GM18507 (cell line): ENCODE measurements at regions not wholly inside any gene's neighbourhood (a gene's known extent, or its start where the extent isn't known, plus 50 kb on each side); places are given as distances from the start of the nearest gene placed in this dataset.

Experiments
- DNase-seq: peaks from one replicate; pipeline ENCODE4 v3.0.0; 2011; ENCODE audit warnings: low read depth; ENCODE audit not compliant: insufficient read length; ENCODE audit errors: extremely low spot score
- FAIRE-seq: peaks from 2 replicates; lab custom pipeline; 2011; peaks lifted over from hg19 to GRCh38; lab: Jason Lieb, UNC

- no peak for DNase-seq
- FAIRE-seq: no peak
Measured at GRCh38 chr5:87770601-87771121, 357.9 kb upstream of the CCNH start.

DNA sequence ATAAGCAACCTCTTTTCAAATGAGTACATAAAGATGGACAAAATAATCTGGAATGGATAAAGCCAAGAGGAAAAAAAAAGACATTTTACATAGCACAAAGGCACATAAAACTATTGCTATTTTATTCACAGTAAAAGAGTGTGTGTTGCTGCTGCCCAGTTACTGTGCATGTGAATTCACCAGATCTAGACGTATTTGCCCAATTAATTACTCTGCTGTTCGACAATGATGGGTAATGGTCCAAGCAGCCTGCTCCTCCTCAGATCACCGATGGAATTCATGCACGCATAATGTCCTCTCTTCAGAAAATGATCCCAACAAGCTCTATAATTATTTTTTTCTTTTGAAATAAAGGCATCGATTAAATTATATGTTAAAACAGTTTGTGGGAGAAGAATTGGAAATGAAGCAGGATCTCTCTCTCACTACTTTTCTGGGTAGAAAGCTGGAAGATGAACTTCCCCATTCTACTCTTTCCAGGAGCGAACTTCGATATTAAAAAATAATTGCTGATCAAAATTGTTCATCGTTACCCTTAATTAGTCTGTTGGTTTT, 357.4 kb upstream of the CCNH start:
- DNase-seq (no peak), FAIRE-seq (no peak)

GRCh38 chr5:87769157-87769556, 356.4 kb upstream of the CCNH start:
- FAIRE-seq (no peak), DNase-seq (no peak)

DNA sequence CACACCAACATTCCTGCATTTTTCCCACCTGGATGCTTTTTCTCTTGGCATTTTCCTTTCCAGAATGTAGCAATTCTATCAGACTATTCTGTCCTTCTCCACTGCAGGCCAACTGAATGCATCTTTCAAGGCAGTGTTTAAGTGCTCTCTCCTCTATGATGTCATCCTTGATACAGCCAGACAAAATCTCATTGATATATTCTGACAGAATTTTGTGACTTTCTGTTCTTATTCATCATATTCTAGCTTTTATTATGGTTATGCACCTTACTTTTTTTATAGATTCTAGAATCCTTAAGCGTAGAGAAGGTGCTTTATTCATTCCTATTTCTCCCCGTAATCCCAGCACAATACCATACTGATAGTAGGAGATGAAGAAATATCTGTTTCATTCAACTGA, 355.5 kb upstream of the CCNH start:
- no peak for DNase-seq
- FAIRE-seq: no peak

DNA sequence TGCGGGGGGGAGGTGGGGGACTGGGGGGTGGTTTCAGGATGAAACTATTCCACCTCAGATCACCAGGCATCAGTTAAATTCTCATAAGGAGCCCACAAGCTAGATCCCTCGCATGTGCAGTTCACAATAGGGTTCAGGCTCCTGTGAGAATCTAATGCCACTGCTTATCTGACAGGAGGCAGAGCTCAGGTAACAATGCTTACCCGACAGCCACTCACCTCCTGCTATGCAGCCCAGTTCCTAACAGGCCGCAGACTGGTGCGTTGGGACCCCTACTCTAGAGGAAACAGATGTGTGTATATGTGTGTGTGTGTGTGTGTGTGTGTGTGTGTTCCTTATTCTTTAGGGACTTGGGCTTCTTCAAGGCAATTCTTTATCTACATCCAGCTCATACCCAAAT, 352.3 kb upstream of the CCNH start:
- no peak for DNase-seq
- no peak for FAIRE-seq

- FAIRE-seq: no peak
- DNase-seq: no peak
Measured at GRCh38 chr5:87762631-87763030, 349.9 kb upstream of the CCNH start.

GRCh38 chr5:87756951-87757350, 344.2 kb upstream of the CCNH start:
- FAIRE-seq: no peak

GRCh38 chr5:87755360-87755759, 342.6 kb upstream of the CCNH start:
- no peak for DNase-seq

More at GRCh38 chr5:87756951-87757350, 344.2 kb upstream of the CCNH start:
- DNase-seq: no peak

GRCh38 chr5:87754009-87754757, 341.5 kb upstream of the CCNH start:
- FAIRE-seq (no peak), DNase-seq (no peak)

More at GRCh38 chr5:87755360-87755759, 342.6 kb upstream of the CCNH start:
- no peak for FAIRE-seq

DNA sequence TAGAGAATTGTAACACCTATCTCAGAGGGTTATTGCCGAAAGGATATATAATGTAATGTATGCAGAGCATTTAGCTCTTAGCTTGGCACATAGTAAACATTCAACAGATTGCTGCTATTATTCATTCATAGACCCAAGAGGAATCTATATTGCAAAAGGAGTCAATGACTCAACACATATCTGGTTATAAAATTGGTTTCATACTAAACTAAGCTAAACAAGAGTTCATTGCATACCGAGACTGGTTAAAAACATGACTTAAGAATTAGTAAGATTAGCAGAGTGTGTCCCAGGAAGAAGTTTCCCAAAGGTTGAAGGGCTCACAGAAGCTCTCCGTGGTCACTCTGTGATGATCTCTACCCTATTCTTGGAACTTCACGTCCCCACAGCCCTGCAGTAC, 339.6 kb upstream of the CCNH start:
- DNase-seq (no peak), FAIRE-seq (no peak)

GRCh38 chr5:87751824-87752223, 339.1 kb upstream of the CCNH start:
- DNase-seq: no peak
- FAIRE-seq: no peak

- FAIRE-seq: no peak
- DNase-seq: no peak
Measured at GRCh38 chr5:87746891-87747377, 334.2 kb upstream of the CCNH start.

- FAIRE-seq (no peak), DNase-seq (no peak)
Measured at GRCh38 chr5:87746341-87746740, 333.6 kb upstream of the CCNH start.

GRCh38 chr5:87741881-87742280, 329.2 kb upstream of the CCNH start:
- no peak for FAIRE-seq
- DNase-seq: no peak

DNA sequence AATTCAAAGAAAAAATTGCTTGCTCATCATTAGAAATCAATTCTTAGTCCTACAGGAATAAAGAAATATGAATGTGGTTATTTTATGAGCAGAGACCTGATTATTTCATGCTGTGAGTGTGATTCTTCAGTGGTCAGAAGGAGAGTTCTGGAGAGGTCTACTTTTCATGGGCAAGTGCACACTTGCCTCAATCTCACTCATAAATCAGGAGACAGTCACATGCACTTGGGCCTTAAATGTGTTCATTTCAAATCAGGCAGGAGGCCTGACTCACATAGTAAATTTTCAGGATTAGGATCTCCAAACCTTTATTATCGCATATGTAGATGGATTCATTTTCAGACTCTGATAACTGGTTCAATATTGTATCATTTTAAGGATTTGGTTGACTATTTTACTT, 323.2 kb upstream of the CCNH start:
- no peak for FAIRE-seq
- DNase-seq: no peak

DNA sequence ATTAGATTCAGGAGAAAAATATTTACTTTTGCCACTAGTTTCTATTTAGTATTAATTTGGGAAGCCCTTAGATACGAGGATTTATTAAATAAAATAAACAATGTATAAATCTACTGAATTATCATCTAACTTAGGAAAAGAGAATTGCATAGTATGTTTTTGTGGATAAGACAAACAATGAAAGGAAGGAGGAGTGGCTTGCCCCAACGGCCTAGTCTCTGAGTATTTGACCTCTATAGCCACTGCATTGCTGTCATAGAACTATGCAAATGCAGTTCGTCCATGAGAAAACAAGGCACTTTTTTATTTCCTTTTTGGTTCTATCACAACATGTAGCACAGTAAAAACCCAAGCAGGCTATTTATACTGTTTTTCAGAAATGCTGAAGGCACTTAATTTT, 321.2 kb upstream of the CCNH start:
- DNase-seq (no peak), FAIRE-seq (no peak)

GRCh38 chr5:87732875-87733768, 320.4 kb upstream of the CCNH start:
- DNase-seq (no peak), FAIRE-seq (no peak)

DNA sequence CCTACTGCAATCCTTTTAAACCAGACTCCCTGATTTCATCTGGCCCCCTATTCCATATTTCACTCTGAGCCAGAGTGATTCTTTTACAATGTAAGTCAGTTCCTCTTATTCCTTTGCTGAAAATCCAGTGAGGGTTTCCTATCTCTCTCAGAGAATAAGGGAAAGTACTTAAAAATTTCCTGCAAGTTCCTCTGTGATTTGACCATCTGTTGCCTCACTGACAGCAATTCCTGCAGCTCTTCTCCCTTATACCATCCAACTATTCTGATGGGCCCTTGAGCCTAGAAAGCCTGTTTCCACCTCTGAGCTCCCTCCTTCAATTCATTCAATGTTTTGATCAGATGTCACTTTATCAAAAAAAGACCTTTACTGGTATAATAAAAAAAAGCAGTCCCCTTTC, 317.1 kb upstream of the CCNH start:
- no peak for FAIRE-seq

DNA sequence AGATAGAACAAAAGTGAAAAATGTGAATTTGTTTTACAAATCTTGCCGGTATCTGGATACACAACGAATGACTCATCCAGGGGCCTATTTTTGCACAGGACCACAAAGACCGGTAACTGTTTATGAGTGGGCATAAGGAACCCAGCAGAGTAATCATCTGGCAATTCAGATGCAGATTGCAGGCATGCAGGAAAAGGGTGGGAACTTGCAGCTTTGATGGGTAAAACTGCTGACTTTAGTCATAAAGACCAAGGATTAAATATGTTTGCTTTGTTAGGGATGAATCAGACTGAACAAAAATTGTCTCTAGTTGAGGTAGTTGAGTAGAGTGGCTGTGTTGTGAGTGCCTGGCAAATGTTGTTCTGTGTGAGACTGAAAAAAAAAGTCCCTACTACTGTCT, 309.6 kb upstream of the CCNH start:
- FAIRE-seq (no peak), DNase-seq (no peak)

More for the DNA sequence above, 317.1 kb upstream of the CCNH start:
- no peak for DNase-seq
